Skeletal muscle satellite cell (primary cell): ENCODE measurements at regions not wholly inside any gene's neighbourhood (a gene's known extent, or its start where the extent isn't known, plus 50 kb on each side); places are given as distances from the start of the nearest gene placed in this dataset.

Experiments used
- H3K27me3 ChIP-seq: 2 replicates; pipeline ENCODE4 v1.7.0; 2013; ENCODE audit warnings: low read length; ENCODE audit not compliant: control insufficient read depth, insufficient read depth
- H3K36me3 ChIP-seq: 2 replicates; pipeline ENCODE4 v1.7.0; 2013; ENCODE audit warnings: mild to moderate bottlenecking, control low read depth, low read length; ENCODE audit not compliant: insufficient read depth
- H3K4me1 ChIP-seq: 2 replicates; pipeline ENCODE4 v1.7.0; 2013; ENCODE audit warnings: low read length; ENCODE audit not compliant: control insufficient read depth, insufficient read depth
- H3K4me2 ChIP-seq: 2 replicates; pipeline ENCODE4 v1.7.0; 2013; ENCODE audit warnings: mild to moderate bottlenecking, low read length
- H3K4me3 ChIP-seq: 2 replicates; pipeline ENCODE4 v1.7.0; 2013; ENCODE audit warnings: low read length
- H3K9ac ChIP-seq: 2 replicates; pipeline ENCODE4 v1.7.0; 2013; ENCODE audit warnings: mild to moderate bottlenecking, low read depth, low read length, moderate library complexity
- H3K9me3 ChIP-seq: replicated peaks from 2 replicates; pipeline ENCODE4 v1.7.0; 2013; ENCODE audit warnings: mild to moderate bottlenecking, control low read depth, low read length

- Histone ChIP-seq H3K36me3 (no peaks in the 10 kb centered on the region), H3K9me3 (no peaks in the 10 kb centered on the region), H3K27me3 (no peaks in the 10 kb centered on the region), H3K4me2 (no peak overlapping the region), H3K4me1 (no peaks in the 10 kb centered on the region), H3K4me3 (no peak overlapping the region), H3K9ac (no peak overlapping the region)
These were observed 179.0 kb upstream of the CDH9 start for GRCh38 chr5:27217155-27217956.

GRCh38 chr5:27216367-27216950 lies 178.1 kb upstream of the CDH9 start:
- H3K36me3 ChIP-seq: no peaks in the 10 kb centered on the region
- H3K4me1 ChIP-seq: no peaks in the 10 kb centered on the region
- H3K27me3 ChIP-seq: no peaks in the 10 kb centered on the region
- H3K9me3 ChIP-seq: no peaks in the 10 kb centered on the region
- H3K4me2 ChIP-seq: no peak overlapping the region
- no peak overlapping the region for H3K4me3 ChIP-seq
- no peak overlapping the region for H3K9ac ChIP-seq

- H3K4me2 ChIP-seq: no peak overlapping the region
- H3K9me3 ChIP-seq: peaks cover 2% of the 10 kb centered on the region
- no peaks in the 10 kb centered on the region for H3K36me3 ChIP-seq
- H3K27me3 ChIP-seq: no peaks in the 10 kb centered on the region
- no peaks in the 10 kb centered on the region for H3K4me1 ChIP-seq
- H3K4me3 ChIP-seq: no peak overlapping the region
- H3K9ac ChIP-seq: no peak overlapping the region
These were observed 169.7 kb upstream of the CDH9 start for GRCh38 chr5:27208051-27208450.

GRCh38 chr5:27191786-27192510 lies 153.6 kb upstream of the CDH9 start:
- Histone ChIP-seq H3K9ac (no peak overlapping the region), H3K4me2 (no peak overlapping the region), H3K4me1 (no peaks in the 10 kb centered on the region)

GRCh38 chr5:27172693-27173092 lies 134.3 kb upstream of the CDH9 start:
- no peak overlapping the region for H3K4me2 ChIP-seq
- H3K4me3 ChIP-seq: no peak overlapping the region
- no peaks in the 10 kb centered on the region for H3K4me1 ChIP-seq
- no peaks in the 10 kb centered on the region for H3K27me3 ChIP-seq
- no peaks in the 10 kb centered on the region for H3K9me3 ChIP-seq
- no peaks in the 10 kb centered on the region for H3K36me3 ChIP-seq
- no peak overlapping the region for H3K9ac ChIP-seq

More at GRCh38 chr5:27191786-27192510, 153.6 kb upstream of the CDH9 start:
- Histone ChIP-seq H3K27me3 (no peaks in the 10 kb centered on the region), H3K36me3 (no peaks in the 10 kb centered on the region), H3K9me3 (no peaks in the 10 kb centered on the region), H3K4me3 (no peak overlapping the region)

- H3K4me2 ChIP-seq: no peak overlapping the region
- H3K9me3 ChIP-seq: no peaks in the 10 kb centered on the region
- H3K4me3 ChIP-seq: no peak overlapping the region
- no peaks in the 10 kb centered on the region for H3K4me1 ChIP-seq
- H3K27me3 ChIP-seq: no peaks in the 10 kb centered on the region
- no peak overlapping the region for H3K9ac ChIP-seq
- no peaks in the 10 kb centered on the region for H3K36me3 ChIP-seq
These were observed 133.4 kb upstream of the CDH9 start for GRCh38 chr5:27171761-27172261.

- H3K9ac ChIP-seq: no peak overlapping the region
- no peak overlapping the region for H3K4me3 ChIP-seq
These were observed 120.4 kb upstream of the CDH9 start for GRCh38 chr5:27158775-27159174.

GRCh38 chr5:27158171-27158570 lies 119.8 kb upstream of the CDH9 start:
- Histone ChIP-seq H3K9me3 (no peaks in the 10 kb centered on the region), H3K36me3 (no peaks in the 10 kb centered on the region), H3K4me1 (no peaks in the 10 kb centered on the region), H3K4me2 (no peak overlapping the region), H3K9ac (no peak overlapping the region), H3K4me3 (no peak overlapping the region), H3K27me3 (no peaks in the 10 kb centered on the region)

More at GRCh38 chr5:27158775-27159174, 120.4 kb upstream of the CDH9 start:
- H3K36me3 ChIP-seq: no peaks in the 10 kb centered on the region
- no peaks in the 10 kb centered on the region for H3K27me3 ChIP-seq
- H3K4me2 ChIP-seq: no peak overlapping the region
- H3K9me3 ChIP-seq: no peaks in the 10 kb centered on the region
- no peaks in the 10 kb centered on the region for H3K4me1 ChIP-seq

GRCh38 chr5:27144456-27144855 lies 106.1 kb upstream of the CDH9 start:
- Histone ChIP-seq H3K36me3 (no peaks in the 10 kb centered on the region), H3K4me2 (no peak overlapping the region), H3K27me3 (no peaks in the 10 kb centered on the region), H3K9me3 (no peaks in the 10 kb centered on the region), H3K4me3 (no peak overlapping the region), H3K4me1 (no peaks in the 10 kb centered on the region), H3K9ac (no peak overlapping the region)

GRCh38 chr5:27140831-27141230 lies 102.4 kb upstream of the CDH9 start:
- H3K27me3 ChIP-seq: no peaks in the 10 kb centered on the region
- no peak overlapping the region for H3K4me2 ChIP-seq
- H3K36me3 ChIP-seq: no peaks in the 10 kb centered on the region
- H3K9me3 ChIP-seq: no peaks in the 10 kb centered on the region
- no peak overlapping the region for H3K4me3 ChIP-seq
- H3K9ac ChIP-seq: no peak overlapping the region
- H3K4me1 ChIP-seq: no peaks in the 10 kb centered on the region

GRCh38 chr5:27130587-27130986 lies 92.2 kb upstream of the CDH9 start:
- Histone ChIP-seq H3K27me3 (no peaks in the 10 kb centered on the region), H3K9ac (no peak overlapping the region), H3K4me2 (no peak overlapping the region), H3K4me1 (no peaks in the 10 kb centered on the region), H3K9me3 (peaks cover 5% of the 10 kb centered on the region), H3K36me3 (no peaks in the 10 kb centered on the region), H3K4me3 (no peak overlapping the region)
